PFSK-1 (cell line): ENCODE measurements at regions not wholly inside any gene's neighbourhood (a gene's known extent, or its start where the extent isn't known, plus 50 kb on each side); places are given as distances from the start of the nearest gene placed in this dataset.

ENCODE experiments used
- POLR2AphosphoS5 ChIP-seq: IDR thresholded peaks from 2 replicates; pipeline ENCODE4 v1.6.1; 2012; ENCODE audit warnings: low read depth, mild to moderate bottlenecking, control low read depth, low read length, moderate library complexity
- SIN3A ChIP-seq: IDR thresholded peaks from 2 replicates; pipeline ENCODE4 v1.6.1; 2012; ENCODE audit warnings: mild to moderate bottlenecking, low read length, moderate library complexity, borderline replicate concordance; ENCODE audit not compliant: insufficient read depth
- TAF1 ChIP-seq: IDR thresholded peaks from 2 replicates; pipeline ENCODE4 v1.6.1; 2012; ENCODE audit warnings: low read length, control low read depth, borderline replicate concordance; ENCODE audit not compliant: insufficient read depth
- TF ChIP-seq, protein P1 (sequence below), 2 experiments: IDR thresholded peaks; 2 replicates each; pipeline versions ENCODE4 v1.6.1 to v1.8.0; 2011 to 2012; ENCODE audit warnings: low read depth in 2 of 2, low read length in 2 of 2, control low read depth in 1 of 2, inconsistent platforms in 1 of 2, mild to moderate bottlenecking in 1 of 2, moderate library complexity in 1 of 2; ENCODE audit not compliant: insufficient read depth in 1 of 2

DNA sequence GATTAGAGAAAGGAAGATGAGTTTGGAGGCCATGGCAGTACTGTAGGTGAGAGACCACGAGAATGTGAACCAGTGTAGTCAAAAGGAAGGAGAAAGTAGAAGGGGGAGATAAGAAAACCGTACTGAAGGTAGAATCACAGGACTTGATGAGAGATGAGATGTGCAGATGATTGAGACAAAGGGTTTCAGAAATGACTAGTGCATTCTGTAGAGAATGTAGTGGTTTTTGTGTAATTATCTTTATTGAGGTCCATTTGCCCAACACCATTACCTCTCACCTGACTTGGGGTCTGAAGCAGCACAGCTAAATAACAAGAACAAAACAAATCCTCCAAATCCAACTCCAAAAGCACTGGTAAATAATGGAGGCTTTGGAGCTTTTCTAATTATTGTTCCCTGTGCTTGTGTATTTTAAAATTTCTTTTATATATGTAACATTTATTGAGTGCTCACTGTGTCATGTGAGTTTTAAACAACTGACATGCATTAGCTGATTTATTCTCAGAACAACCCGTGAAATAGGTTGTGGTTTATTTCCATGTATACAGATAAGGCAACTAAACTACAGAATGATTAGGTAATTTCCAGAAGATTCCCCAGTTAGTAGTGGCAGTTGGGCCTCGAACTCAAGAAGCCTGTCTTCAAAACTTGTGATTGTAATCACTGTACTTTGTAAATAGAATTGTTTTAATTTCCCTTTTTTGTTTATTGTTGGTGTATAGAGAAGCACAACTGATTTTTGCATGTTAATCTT lies 390.0 kb downstream of the AEBP2 start:
- TF ChIP-seq POLR2AphosphoS5 (no peak), TAF1 (no peak), SIN3A (no peak)
- TF ChIP-seq, protein P1, sequence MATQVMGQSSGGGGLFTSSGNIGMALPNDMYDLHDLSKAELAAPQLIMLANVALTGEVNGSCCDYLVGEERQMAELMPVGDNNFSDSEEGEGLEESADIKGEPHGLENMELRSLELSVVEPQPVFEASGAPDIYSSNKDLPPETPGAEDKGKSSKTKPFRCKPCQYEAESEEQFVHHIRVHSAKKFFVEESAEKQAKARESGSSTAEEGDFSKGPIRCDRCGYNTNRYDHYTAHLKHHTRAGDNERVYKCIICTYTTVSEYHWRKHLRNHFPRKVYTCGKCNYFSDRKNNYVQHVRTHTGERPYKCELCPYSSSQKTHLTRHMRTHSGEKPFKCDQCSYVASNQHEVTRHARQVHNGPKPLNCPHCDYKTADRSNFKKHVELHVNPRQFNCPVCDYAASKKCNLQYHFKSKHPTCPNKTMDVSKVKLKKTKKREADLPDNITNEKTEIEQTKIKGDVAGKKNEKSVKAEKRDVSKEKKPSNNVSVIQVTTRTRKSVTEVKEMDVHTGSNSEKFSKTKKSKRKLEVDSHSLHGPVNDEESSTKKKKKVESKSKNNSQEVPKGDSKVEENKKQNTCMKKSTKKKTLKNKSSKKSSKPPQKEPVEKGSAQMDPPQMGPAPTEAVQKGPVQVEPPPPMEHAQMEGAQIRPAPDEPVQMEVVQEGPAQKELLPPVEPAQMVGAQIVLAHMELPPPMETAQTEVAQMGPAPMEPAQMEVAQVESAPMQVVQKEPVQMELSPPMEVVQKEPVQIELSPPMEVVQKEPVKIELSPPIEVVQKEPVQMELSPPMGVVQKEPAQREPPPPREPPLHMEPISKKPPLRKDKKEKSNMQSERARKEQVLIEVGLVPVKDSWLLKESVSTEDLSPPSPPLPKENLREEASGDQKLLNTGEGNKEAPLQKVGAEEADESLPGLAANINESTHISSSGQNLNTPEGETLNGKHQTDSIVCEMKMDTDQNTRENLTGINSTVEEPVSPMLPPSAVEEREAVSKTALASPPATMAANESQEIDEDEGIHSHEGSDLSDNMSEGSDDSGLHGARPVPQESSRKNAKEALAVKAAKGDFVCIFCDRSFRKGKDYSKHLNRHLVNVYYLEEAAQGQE (IDR thresholded peaks at IDR 0.05; ENCODE audit: insufficient read depth in 1 of 2, low read depth in 2 of 2, low read length in 2 of 2) = no peak
